Breast epithelium (tissue), 3 donors: ENCODE measurements at regions not wholly inside any gene's neighbourhood (a gene's known extent, or its start where the extent isn't known, plus 50 kb on each side); places are given as distances from the start of the nearest gene placed in this dataset.

Source experiments
- POLR2AphosphoS5 ChIP-seq, 3 donors: sonication (generic); formaldehyde crosslinking; IDR thresholded peaks; one replicate each; pipeline ENCODE4 v1.6.1; 2017; ENCODE audit warnings: antibody characterized with exemption in 3 of 3
- TF ChIP-seq, protein P1 (sequence below), 3 donors: fragments of 450-650 bp; IDR thresholded peaks; one replicate each; pipeline ENCODE4 v1.5.1; 2016 to 2017; ENCODE audit warnings: antibody characterized with exemption in 3 of 3, mild to moderate bottlenecking in 3 of 3, moderate library complexity in 3 of 3

DNA sequence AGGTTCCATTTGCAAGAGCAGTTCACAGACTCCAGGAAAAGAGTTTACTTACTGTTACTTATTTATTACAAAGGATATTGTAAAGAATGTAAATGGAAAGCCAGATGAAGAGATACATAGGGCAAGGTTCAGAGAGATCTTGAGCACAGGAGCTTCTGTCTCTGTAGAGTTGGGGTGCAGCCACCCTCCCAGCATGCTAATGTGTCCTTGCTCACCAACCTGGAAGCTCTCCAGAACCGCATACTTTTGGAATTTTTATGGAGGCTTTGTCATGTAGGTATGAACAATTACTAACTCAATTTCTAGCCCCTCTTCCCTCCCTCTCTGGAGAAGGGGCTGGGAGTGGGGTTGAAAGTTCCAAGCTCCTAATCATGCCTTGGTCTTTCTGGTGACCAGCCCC, 857.2 kb downstream of the RPA4 start:
- TF ChIP-seq POLR2AphosphoS5 (IDR thresholded peaks at IDR 0.05): no peak
- TF ChIP-seq, protein P1, sequence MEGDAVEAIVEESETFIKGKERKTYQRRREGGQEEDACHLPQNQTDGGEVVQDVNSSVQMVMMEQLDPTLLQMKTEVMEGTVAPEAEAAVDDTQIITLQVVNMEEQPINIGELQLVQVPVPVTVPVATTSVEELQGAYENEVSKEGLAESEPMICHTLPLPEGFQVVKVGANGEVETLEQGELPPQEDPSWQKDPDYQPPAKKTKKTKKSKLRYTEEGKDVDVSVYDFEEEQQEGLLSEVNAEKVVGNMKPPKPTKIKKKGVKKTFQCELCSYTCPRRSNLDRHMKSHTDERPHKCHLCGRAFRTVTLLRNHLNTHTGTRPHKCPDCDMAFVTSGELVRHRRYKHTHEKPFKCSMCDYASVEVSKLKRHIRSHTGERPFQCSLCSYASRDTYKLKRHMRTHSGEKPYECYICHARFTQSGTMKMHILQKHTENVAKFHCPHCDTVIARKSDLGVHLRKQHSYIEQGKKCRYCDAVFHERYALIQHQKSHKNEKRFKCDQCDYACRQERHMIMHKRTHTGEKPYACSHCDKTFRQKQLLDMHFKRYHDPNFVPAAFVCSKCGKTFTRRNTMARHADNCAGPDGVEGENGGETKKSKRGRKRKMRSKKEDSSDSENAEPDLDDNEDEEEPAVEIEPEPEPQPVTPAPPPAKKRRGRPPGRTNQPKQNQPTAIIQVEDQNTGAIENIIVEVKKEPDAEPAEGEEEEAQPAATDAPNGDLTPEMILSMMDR (IDR thresholded peaks at IDR 0.05): no peak
